GM12878 (cell line): ENCODE measurements at regions not wholly inside any gene's neighbourhood (a gene's known extent, or its start where the extent isn't known, plus 50 kb on each side); places are given as distances from the start of the nearest gene placed in this dataset.
"Not testable (repeated sequence)": the region's sequence is repeated elsewhere in the genome, so short reads cannot be mapped to it uniquely, and the experiment has no call there.

Source experiments
- ATAC-seq: fragments of 200-7000 bp; cut with Tn5 transposase; 3 replicates; pipeline ENCODE4 v1.9.1; 2020; ENCODE audit warnings: mild to moderate bottlenecking, moderate library complexity
- BruUV-seq: library from RNA; stranded (reverse); fragments of 400-500 nt; replicated peaks from 2 replicates; lab custom pipeline; 2021; lab: Mats Ljungman, UMichigan
- CTCF ChIA-PET: fragments of 300-600 bp; sonication (Branson Sonifier 250); formaldehyde crosslinking; extraction: SDS; loops from one replicate; lab custom pipeline; 2021; ENCODE audit warnings: inconsistent platforms; lab: Yijun Ruan, JAX
- POLR2A ChIA-PET: fragments of 350-600 bp; formaldehyde crosslinking; extraction: SDS; loops from one replicate; lab custom pipeline; 2021; ENCODE audit warnings: inconsistent platforms; lab: Charles Lee
- RAD21 ChIA-PET: fragments of 300-600 bp; sonication (Branson Sonifier 250); formaldehyde crosslinking; loops from one replicate; lab custom pipeline; 2023; ENCODE audit warnings: antibody characterized with exemption; ENCODE audit not compliant: unreplicated experiment; lab: Charles Lee
- SMC1A ChIA-PET: fragments of 300-600 bp; sonication (Branson Sonifier 250); formaldehyde crosslinking; loops from one replicate; lab custom pipeline; 2023; ENCODE audit not compliant: unreplicated experiment, uncharacterized antibody; lab: Charles Lee
- DNase-seq: peaks from one replicate; pipeline ENCODE4 v3.0.0-alpha.2; 2011; ENCODE audit warnings: low read depth, low spot score
- FAIRE-seq: peaks from 3 replicates; lab custom pipeline; 2011; peaks lifted over from hg19 to GRCh38; lab: Jason Lieb, UNC
- H2AFZ ChIP-seq: 2 replicates; pipeline ENCODE4 v1.6.0; 2011; ENCODE audit warnings: low read depth, low read length, control low read depth; ENCODE audit not compliant: control insufficient read depth
- H3K27ac ChIP-seq: 2 replicates; pipeline ENCODE4 v1.5.1; 2011; ENCODE audit warnings: control low read depth; ENCODE audit not compliant: control insufficient read depth, insufficient read depth
- H3K27me3 ChIP-seq, 2 experiments: replicated peaks in 1 of 2; 2 replicates each; pipeline versions ENCODE4 v1.6.0 to v1.6.1; 2011; ENCODE audit warnings: low read length in 1 of 2; ENCODE audit not compliant: control insufficient read depth in 2 of 2, insufficient read depth in 2 of 2
- H3K36me3 ChIP-seq, 2 experiments: 2 replicates each; pipeline ENCODE4 v1.5.1; 2011; ENCODE audit warnings: low read length in 1 of 2; ENCODE audit not compliant: control insufficient read depth in 2 of 2, insufficient read depth in 2 of 2
- H3K4me1 ChIP-seq: 2 replicates; pipeline ENCODE4 v1.6.1; 2011; ENCODE audit warnings: mild to moderate bottlenecking, low read length, moderate library complexity, mixed read lengths; ENCODE audit not compliant: control insufficient read depth, insufficient read depth
- H3K4me2 ChIP-seq: 2 replicates; pipeline ENCODE4 v1.6.0; 2011; ENCODE audit warnings: control low read depth; ENCODE audit not compliant: control insufficient read depth, insufficient read depth
- H3K4me3 ChIP-seq: fragments of 200-600 bp; sonication (generic); 2 replicates; pipeline ENCODE4 v1.5.1; 2016
- H3K79me2 ChIP-seq: 2 replicates; pipeline ENCODE4 v1.6.0; 2011; ENCODE audit warnings: low read length; ENCODE audit not compliant: control insufficient read depth, insufficient read depth
- H3K9ac ChIP-seq: 2 replicates; pipeline ENCODE4 v1.8.0; 2011; ENCODE audit warnings: low read length, control low read depth, mixed read lengths; ENCODE audit not compliant: control insufficient read depth, insufficient read depth
- H3K9me3 ChIP-seq: replicated peaks from 3 replicates; pipeline ENCODE4 v1.5.1; 2011; ENCODE audit warnings: mild to moderate bottlenecking, low read length; ENCODE audit not compliant: control insufficient read depth, insufficient read depth
- H4K20me1 ChIP-seq: 2 replicates; pipeline ENCODE4 v1.6.0; 2011; ENCODE audit not compliant: control insufficient read depth, insufficient read depth
- BCL3 ChIP-seq: IDR thresholded peaks from 2 replicates; pipeline ENCODE4 v1.6.1; 2011; ENCODE audit warnings: borderline replicate concordance, low read depth, mild to moderate bottlenecking, moderate library complexity, low read length; ENCODE audit not compliant: insufficient read depth, poor library complexity, severe bottlenecking
- CEBPZ ChIP-seq: fragments of 150-350 bp; IDR thresholded peaks from 2 replicates; pipeline ENCODE4 v1.6.1; 2016; ENCODE audit warnings: low read depth, low read length
- DPF2 ChIP-seq: fragments of 450-650 bp; IDR thresholded peaks from 2 replicates; pipeline ENCODE4 v1.6.1; 2017; ENCODE audit warnings: mild to moderate bottlenecking
- FOXK2 ChIP-seq: fragments of 450-650 bp; IDR thresholded peaks from 2 replicates; pipeline ENCODE4 v1.6.1; 2017; ENCODE audit warnings: mild to moderate bottlenecking, moderate library complexity
- JUNB ChIP-seq: IDR thresholded peaks from 2 replicates; pipeline ENCODE4 v1.6.1; 2016; ENCODE audit warnings: antibody characterized with exemption, mild to moderate bottlenecking
- NBN ChIP-seq: fragments of 450-650 bp; IDR thresholded peaks from 2 replicates; pipeline ENCODE4 v1.6.1; 2016
- PBX3 ChIP-seq: IDR thresholded peaks from 2 replicates; pipeline ENCODE4 v1.6.1; 2011; ENCODE audit warnings: mild to moderate bottlenecking, low read depth, low read length, moderate library complexity; ENCODE audit not compliant: insufficient replicate concordance
- RB1 ChIP-seq: fragments of 450-650 bp; formaldehyde crosslinking; IDR thresholded peaks from 2 replicates; pipeline ENCODE4 v1.6.1; 2017; ENCODE audit warnings: mild to moderate bottlenecking, borderline replicate concordance
- SP1 ChIP-seq: IDR thresholded peaks from one replicate; pipeline ENCODE4 v1.6.1; 2011; ENCODE audit warnings: low read depth, low read length
- TCF3 ChIP-seq: IDR thresholded peaks from 2 replicates; pipeline ENCODE4 v1.6.1; 2012; ENCODE audit warnings: low read depth, mild to moderate bottlenecking, low read length, borderline replicate concordance; ENCODE audit not compliant: insufficient read depth
- TCF7 ChIP-seq: IDR thresholded peaks from 2 replicates; pipeline ENCODE4 v1.6.1; 2014; ENCODE audit warnings: antibody characterized with exemption, borderline replicate concordance
- ZBTB40 ChIP-seq: fragments of 450-650 bp; IDR thresholded peaks from 2 replicates; pipeline ENCODE4 v1.6.1; 2016; ENCODE audit warnings: mild to moderate bottlenecking, moderate library complexity, borderline replicate concordance
- ZNF217 ChIP-seq: fragments of 450-650 bp; IDR thresholded peaks from 2 replicates; pipeline ENCODE4 v1.6.1; 2017; ENCODE audit warnings: antibody characterized with exemption, mild to moderate bottlenecking
- WGBS: methylation state at CpG from one replicate; pipeline ENCODE4 v1.1.6; 2016; ENCODE audit warnings: low lambda C conversion rate; ENCODE audit not compliant: insufficient replicate concordance, insufficient coverage; ENCODE audit errors: missing lambda C conversion rate; 5-methylcytosine and 5-hydroxymethylcytosine counted together
- in situ Hi-C: fragments of 300-500 bp; cut with MboI; formaldehyde crosslinking; loops from 9 replicates; pipeline ENCODE4 v1.14.3; 2018; ENCODE audit warnings: mixed read lengths
- intact Hi-C: fragments of 100-400 bp; cut with micrococcal nuclease; formaldehyde crosslinking; loops from one replicate; pipeline ENCODE4 v1.14.2; 2022; ENCODE audit not compliant: unreplicated experiment

- TF ChIP-seq SP1 (no peak), ZBTB40 (no peak), ZNF217 (no peak), CEBPZ (no peak), RB1 (no peak), NBN (no peak), JUNB (no peak), BCL3 (no peak), PBX3 (no peak), FOXK2 (no peak), DPF2 (no peak), TCF7 (no peak), TCF3 (no peak)
- TF ChIP-seq, all 136 proteins: peak for 0
Observed at GRCh38 chr5:111958851-111959250, 201.9 kb upstream of the NREP start (continued).

- H4K20me1 ChIP-seq, H3K79me2 ChIP-seq, H3K4me3 ChIP-seq, H2AFZ ChIP-seq, H3K27me3 ChIP-seq, H3K4me2 ChIP-seq, BruUV-seq, intact Hi-C loops, ATAC-seq, H3K27ac ChIP-seq, H3K4me1 ChIP-seq, POLR2A ChIA-PET, H3K9ac ChIP-seq, H3K9me3 ChIP-seq, H3K36me3 ChIP-seq, DNase-seq, FAIRE-seq, in situ Hi-C loops: not testable (repeated sequence)
- 35% methylated on average over 3 of the region's 3 CpGs for WGBS
- ChIA-PET CTCF (interaction anchor here (1.2 kb wide), 1 partner anchor 20 kb away, joined by 3 read pairs; no protein-coding TSS in a partner anchor), SMC1A (interaction anchor here (0.8 to 1.7 kb wide), 4 partner anchors 12 to 189 kb away, joined by 3 to 4 read pairs (median 4); no protein-coding TSS in a partner anchor), RAD21 (interaction anchor here (0.8 to 1.1 kb wide), 2 partner anchors 10 to 201 kb away, joined by 3 to 4 read pairs; no protein-coding TSS in a partner anchor)
Observed at GRCh38 chr5:111956765-111957164, 199.8 kb upstream of the NREP start.
